IMR-90 (cell line): ENCODE measurements at regions not wholly inside any gene's neighbourhood (a gene's known extent, or its start where the extent isn't known, plus 50 kb on each side); places are given as distances from the start of the nearest gene placed in this dataset.

Source experiments
- BHLHE40 ChIP-seq: fragments of 150-350 bp; IDR thresholded peaks from 2 replicates; pipeline ENCODE4 v1.6.1; 2016; ENCODE audit warnings: mild to moderate bottlenecking, low read depth, low read length
- POLR2A ChIP-seq: IDR thresholded peaks from 2 replicates; pipeline ENCODE4 v1.6.1; 2012; ENCODE audit warnings: mild to moderate bottlenecking, low read depth, low read length
- RFX5 ChIP-seq: IDR thresholded peaks from 2 replicates; pipeline ENCODE4 v1.8.0; 2012; ENCODE audit warnings: low read depth, mild to moderate bottlenecking, low read length, moderate library complexity
- TF ChIP-seq, protein P1 (sequence below): conservative IDR thresholded peaks from 2 replicates; pipeline ENCODE4 v1.5.1; 2012; ENCODE audit warnings: mild to moderate bottlenecking, low read depth, low read length, improper control_type of control experiment
- TF ChIP-seq, protein P2 (sequence below): fragments of 150-350 bp; IDR thresholded peaks from 2 replicates; pipeline ENCODE4 v1.6.1; 2016; ENCODE audit warnings: low read depth, mild to moderate bottlenecking, low read length, moderate library complexity, borderline replicate concordance

DNA sequence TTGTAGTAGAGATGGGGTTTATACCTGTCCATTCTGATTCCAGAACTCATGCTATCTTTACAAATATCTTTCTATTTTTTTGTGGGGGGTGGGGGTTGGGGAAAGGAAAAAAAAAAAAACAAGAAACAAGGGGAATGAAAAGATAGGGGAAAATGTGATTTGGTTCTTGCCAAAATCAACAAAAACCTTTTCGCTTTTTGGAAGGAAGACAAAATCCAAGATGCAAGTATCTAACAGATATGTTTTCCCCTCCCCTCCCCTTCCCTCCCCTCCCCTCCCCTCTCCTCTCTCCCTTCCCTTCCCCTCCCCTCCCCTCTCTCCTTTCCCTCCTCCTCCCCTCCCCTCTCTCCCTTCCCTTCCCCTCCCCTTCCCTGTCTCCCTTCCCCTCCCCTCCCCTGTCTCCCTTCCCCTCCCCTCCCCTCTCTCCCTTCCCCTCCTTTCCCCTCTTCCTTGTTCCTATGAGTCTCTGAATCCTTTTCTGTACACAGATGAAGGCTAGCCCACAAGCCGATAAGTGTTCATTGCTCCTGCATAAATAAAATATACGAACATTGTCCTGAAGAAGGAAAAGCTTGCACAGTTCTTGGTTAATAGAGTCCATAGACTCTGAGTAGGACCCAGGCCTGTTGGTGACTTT is 551.9 kb downstream of the EDEM1 start:
- TF ChIP-seq RFX5 (no peak), BHLHE40 (no peak), POLR2A (no peak)
- TF ChIP-seq, protein P1, sequence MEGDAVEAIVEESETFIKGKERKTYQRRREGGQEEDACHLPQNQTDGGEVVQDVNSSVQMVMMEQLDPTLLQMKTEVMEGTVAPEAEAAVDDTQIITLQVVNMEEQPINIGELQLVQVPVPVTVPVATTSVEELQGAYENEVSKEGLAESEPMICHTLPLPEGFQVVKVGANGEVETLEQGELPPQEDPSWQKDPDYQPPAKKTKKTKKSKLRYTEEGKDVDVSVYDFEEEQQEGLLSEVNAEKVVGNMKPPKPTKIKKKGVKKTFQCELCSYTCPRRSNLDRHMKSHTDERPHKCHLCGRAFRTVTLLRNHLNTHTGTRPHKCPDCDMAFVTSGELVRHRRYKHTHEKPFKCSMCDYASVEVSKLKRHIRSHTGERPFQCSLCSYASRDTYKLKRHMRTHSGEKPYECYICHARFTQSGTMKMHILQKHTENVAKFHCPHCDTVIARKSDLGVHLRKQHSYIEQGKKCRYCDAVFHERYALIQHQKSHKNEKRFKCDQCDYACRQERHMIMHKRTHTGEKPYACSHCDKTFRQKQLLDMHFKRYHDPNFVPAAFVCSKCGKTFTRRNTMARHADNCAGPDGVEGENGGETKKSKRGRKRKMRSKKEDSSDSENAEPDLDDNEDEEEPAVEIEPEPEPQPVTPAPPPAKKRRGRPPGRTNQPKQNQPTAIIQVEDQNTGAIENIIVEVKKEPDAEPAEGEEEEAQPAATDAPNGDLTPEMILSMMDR, result no peak
- TF ChIP-seq, protein P2, sequence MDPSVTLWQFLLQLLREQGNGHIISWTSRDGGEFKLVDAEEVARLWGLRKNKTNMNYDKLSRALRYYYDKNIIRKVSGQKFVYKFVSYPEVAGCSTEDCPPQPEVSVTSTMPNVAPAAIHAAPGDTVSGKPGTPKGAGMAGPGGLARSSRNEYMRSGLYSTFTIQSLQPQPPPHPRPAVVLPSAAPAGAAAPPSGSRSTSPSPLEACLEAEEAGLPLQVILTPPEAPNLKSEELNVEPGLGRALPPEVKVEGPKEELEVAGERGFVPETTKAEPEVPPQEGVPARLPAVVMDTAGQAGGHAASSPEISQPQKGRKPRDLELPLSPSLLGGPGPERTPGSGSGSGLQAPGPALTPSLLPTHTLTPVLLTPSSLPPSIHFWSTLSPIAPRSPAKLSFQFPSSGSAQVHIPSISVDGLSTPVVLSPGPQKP, result no peak
